Endodermal cell (in vitro differentiated cells): ENCODE measurements at regions not wholly inside any gene's neighbourhood (a gene's known extent, or its start where the extent isn't known, plus 50 kb on each side); places are given as distances from the start of the nearest gene placed in this dataset.

Experiments used
- DNase-seq: peaks from one replicate; pipeline ENCODE4 v3.0.0-alpha.2; 2017
- H3K27ac ChIP-seq: 2 replicates; pipeline ENCODE4 v1.5.1; 2013; ENCODE audit warnings: mild to moderate bottlenecking, low read depth, low read length, moderate library complexity
- H3K27me3 ChIP-seq: 2 replicates; pipeline ENCODE4 v1.6.1; 2013; ENCODE audit warnings: mild to moderate bottlenecking, low read length, moderate library complexity; ENCODE audit not compliant: insufficient read depth, control insufficient read depth, poor library complexity, severe bottlenecking
- H3K36me3 ChIP-seq: 2 replicates; pipeline ENCODE4 v1.7.0; 2013; ENCODE audit warnings: mild to moderate bottlenecking, low read length, moderate library complexity; ENCODE audit not compliant: control insufficient read depth, insufficient read depth
- H3K4me1 ChIP-seq: one replicate; pipeline ENCODE4 v1.7.0; 2013; ENCODE audit warnings: low read length; ENCODE audit not compliant: control insufficient read depth, insufficient read depth
- H3K4me3 ChIP-seq: 2 replicates; pipeline ENCODE4 v1.5.1; 2013; ENCODE audit warnings: mild to moderate bottlenecking, low read length, moderate library complexity
- H3K9ac ChIP-seq: 2 replicates; pipeline ENCODE4 v1.6.1; 2013; ENCODE audit warnings: mild to moderate bottlenecking, low read length, moderate library complexity; ENCODE audit not compliant: poor library complexity, severe bottlenecking; ENCODE audit errors: extremely low read depth
- H3K9me3 ChIP-seq: 2 replicates; pipeline ENCODE4 v1.6.1; 2013; ENCODE audit warnings: mild to moderate bottlenecking, low read length, moderate library complexity; ENCODE audit not compliant: control insufficient read depth
- H3K27ac Mint-ChIP-seq: 2 replicates; pipeline ENCODE4 v1.8.0; 2020; ENCODE audit warnings: mixed read lengths
- H3K27me3 Mint-ChIP-seq: 2 replicates; pipeline ENCODE4 v1.8.0; 2021; ENCODE audit warnings: mild to moderate bottlenecking, mixed read lengths; ENCODE audit not compliant: insufficient read depth
- H3K36me3 Mint-ChIP-seq: 2 replicates; pipeline ENCODE4 v1.8.0; 2020; ENCODE audit warnings: low read depth, mixed read lengths
- H3K4me1 Mint-ChIP-seq: 2 replicates; pipeline ENCODE4 v1.8.0; 2020; ENCODE audit warnings: mixed read lengths
- H3K4me3 Mint-ChIP-seq: 2 replicates; pipeline ENCODE4 v1.8.0; 2020; ENCODE audit warnings: mild to moderate bottlenecking, moderate library complexity, mixed read lengths
- H3K9me3 Mint-ChIP-seq: 2 replicates; pipeline ENCODE4 v1.8.0; 2020; ENCODE audit warnings: mild to moderate bottlenecking, mixed read lengths
- WGBS, 2 experiments: methylation state at CpG; one replicate each; pipeline versions ENCODE4 v1.1.5 to v1.1.7; 2013; ENCODE audit warnings: missing lambda C conversion rate in 2 of 2, mixed read lengths in 1 of 2; ENCODE audit not compliant: insufficient coverage in 1 of 2, insufficient read length in 1 of 2; 5-methylcytosine and 5-hydroxymethylcytosine counted together
- TF ChIP-seq, protein P1 (sequence below): fragments of 200-600 bp; sonication (generic); conservative IDR thresholded peaks from 2 replicates; pipeline ENCODE4 v1.5.0; 2021; ENCODE audit warnings: antibody characterized with exemption, mild to moderate bottlenecking

- H3K27ac ChIP-seq, result no peak overlapping the region
- H3K9me3 ChIP-seq, result no peaks in the 10 kb centered on the region
- Mint-ChIP-seq H3K9me3 (no peaks in the 10 kb centered on the region), H3K4me3 (no peak overlapping the region), H3K4me1 (peaks cover 28% of the 10 kb centered on the region), H3K36me3 (no peaks in the 10 kb centered on the region), H3K27ac (no peak overlapping the region), H3K27me3 (no peaks in the 10 kb centered on the region)
- no peaks in the 10 kb centered on the region for H3K36me3 ChIP-seq
- H3K9ac ChIP-seq, result no peak overlapping the region
- peaks cover 3% of the 10 kb centered on the region for H3K4me1 ChIP-seq
- H3K27me3 ChIP-seq, result no peaks in the 10 kb centered on the region
- 74 to 76% methylated on average over 3 to 5 of the region's 5 CpGs for WGBS, 2 experiments
- TF ChIP-seq, protein P1, sequence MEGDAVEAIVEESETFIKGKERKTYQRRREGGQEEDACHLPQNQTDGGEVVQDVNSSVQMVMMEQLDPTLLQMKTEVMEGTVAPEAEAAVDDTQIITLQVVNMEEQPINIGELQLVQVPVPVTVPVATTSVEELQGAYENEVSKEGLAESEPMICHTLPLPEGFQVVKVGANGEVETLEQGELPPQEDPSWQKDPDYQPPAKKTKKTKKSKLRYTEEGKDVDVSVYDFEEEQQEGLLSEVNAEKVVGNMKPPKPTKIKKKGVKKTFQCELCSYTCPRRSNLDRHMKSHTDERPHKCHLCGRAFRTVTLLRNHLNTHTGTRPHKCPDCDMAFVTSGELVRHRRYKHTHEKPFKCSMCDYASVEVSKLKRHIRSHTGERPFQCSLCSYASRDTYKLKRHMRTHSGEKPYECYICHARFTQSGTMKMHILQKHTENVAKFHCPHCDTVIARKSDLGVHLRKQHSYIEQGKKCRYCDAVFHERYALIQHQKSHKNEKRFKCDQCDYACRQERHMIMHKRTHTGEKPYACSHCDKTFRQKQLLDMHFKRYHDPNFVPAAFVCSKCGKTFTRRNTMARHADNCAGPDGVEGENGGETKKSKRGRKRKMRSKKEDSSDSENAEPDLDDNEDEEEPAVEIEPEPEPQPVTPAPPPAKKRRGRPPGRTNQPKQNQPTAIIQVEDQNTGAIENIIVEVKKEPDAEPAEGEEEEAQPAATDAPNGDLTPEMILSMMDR, result no peak
- no peak overlapping the region for H3K4me3 ChIP-seq
- DNase-seq, result no peak
These were observed 78.0 kb upstream of the KCNJ3 start for GRCh38 chr2:154620471-154620870.

GRCh38 chr2:154623819-154624218 lies 74.7 kb upstream of the KCNJ3 start:
- H3K4me3 Mint-ChIP-seq, result no peak overlapping the region
- no peak overlapping the region for H3K9ac ChIP-seq
- peaks cover 3% of the 10 kb centered on the region for H3K4me1 ChIP-seq
- 60 to 64% methylated on average over 2 to 3 of the region's 3 CpGs for WGBS, 2 experiments
- H3K4me3 ChIP-seq, result no peak overlapping the region
- no peaks in the 10 kb centered on the region for H3K27me3 Mint-ChIP-seq
- H3K4me1 Mint-ChIP-seq, result peaks cover 20% of the 10 kb centered on the region
- H3K9me3 ChIP-seq, result no peaks in the 10 kb centered on the region
- H3K27ac Mint-ChIP-seq, result no peak overlapping the region
- H3K36me3 Mint-ChIP-seq, result no peaks in the 10 kb centered on the region
- no peaks in the 10 kb centered on the region for H3K27me3 ChIP-seq
- no peaks in the 10 kb centered on the region for H3K36me3 ChIP-seq
- H3K9me3 Mint-ChIP-seq, result no peaks in the 10 kb centered on the region
- TF ChIP-seq, protein P1, result peak; percentile 89
- H3K27ac ChIP-seq, result no peak overlapping the region
- peak; percentile 82 for DNase-seq

DNA sequence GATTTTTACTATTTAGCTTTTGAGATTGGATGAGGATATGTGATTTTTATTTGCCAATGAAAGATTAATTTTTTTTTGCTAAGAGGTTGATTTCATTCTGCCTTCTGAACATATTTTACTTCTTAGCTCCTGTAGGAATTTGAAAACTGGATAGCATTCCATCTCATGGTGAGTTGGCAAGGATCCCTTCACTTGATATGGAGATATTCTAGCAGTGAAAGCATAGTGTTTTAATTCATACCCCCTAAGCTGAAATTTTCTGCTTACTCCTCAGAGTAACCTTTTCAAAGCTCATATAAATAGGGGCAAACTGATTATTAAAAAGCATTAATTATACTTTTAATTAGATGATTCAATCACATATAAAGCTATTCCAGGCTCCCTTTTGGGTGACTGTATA lies 61.0 kb upstream of the KCNJ3 start:
- no peak overlapping the region for H3K27ac ChIP-seq
- H3K4me3 ChIP-seq, result no peak overlapping the region
- Mint-ChIP-seq H3K4me3 (no peak overlapping the region), H3K36me3 (no peaks in the 10 kb centered on the region), H3K27me3 (no peaks in the 10 kb centered on the region), H3K9me3 (no peaks in the 10 kb centered on the region), H3K4me1 (peaks cover 6% of the 10 kb centered on the region), H3K27ac (no peak overlapping the region)
- no peaks in the 10 kb centered on the region for H3K9me3 ChIP-seq
- TF ChIP-seq, protein P1, result no peak
- H3K9ac ChIP-seq, result no peak overlapping the region
- H3K27me3 ChIP-seq, result no peaks in the 10 kb centered on the region
- no peaks in the 10 kb centered on the region for H3K36me3 ChIP-seq
- no peaks in the 10 kb centered on the region for H3K4me1 ChIP-seq
- no peak for DNase-seq
